ENCODE measurements at regions not wholly inside any gene's neighbourhood (a gene's known extent, or its start where the extent isn't known, plus 50 kb on each side); places are given as distances from the start of the nearest gene placed in this dataset.

DNA sequence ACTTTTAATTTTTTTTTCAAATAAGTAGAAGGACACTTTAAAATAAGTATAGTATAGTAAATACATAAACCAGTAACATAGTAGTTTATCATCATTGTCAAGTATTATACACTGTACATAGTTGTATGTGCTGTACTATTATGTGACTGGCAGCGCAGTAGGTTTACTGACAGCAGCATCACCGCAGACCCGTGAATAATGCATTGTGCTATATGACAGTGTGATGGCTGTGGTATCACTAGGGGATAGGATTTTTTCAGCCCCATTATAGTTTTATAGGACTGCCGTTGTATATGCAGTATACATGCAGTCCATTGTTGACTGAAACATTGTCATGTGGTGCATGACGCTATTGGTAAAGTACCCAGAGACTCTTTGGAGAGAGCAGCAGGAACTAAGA, 306.5 kb downstream of the SQOR start (continued):
- TF ChIP-seq PRDM15 (CRISPR knock-in tag; IDR thresholded peaks at IDR 0.05) = no peak
- TF ChIP-seq MXI1 (IDR thresholded peaks at IDR 0.05; ENCODE audit: low read depth, low read length) = no peak
- TF ChIP-seq CEBPB (IDR thresholded peaks at IDR 0.05; ENCODE audit: borderline replicate concordance in 1 of 2, low read depth in 2 of 2, low read length in 2 of 2) = no peak

DNA sequence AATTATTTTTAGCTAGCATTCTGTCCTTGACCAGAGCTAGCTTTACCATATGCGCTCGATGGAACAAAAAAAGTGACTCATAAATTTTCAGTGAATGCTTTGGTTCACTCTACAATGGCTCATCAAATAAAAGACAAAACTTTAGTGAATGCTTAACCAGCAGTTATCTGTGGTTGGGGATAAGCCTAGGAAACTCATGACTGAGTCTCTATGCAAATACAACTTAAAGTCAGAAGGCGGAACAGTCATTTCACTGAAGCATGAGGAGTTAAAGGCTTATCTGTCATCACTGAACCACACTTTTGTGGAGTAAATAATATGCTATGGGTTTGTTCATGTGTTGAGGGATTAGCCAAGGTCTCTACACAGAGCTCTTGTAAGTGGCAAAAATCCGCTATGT, 308.4 kb downstream of the SQOR start:
- no peaks in the 10 kb centered on the region for H4K20me1 ChIP-seq (ENCODE audit: control insufficient read depth, insufficient read depth)
- POLR2A ChIA-PET = no interaction called here
- no peak overlapping the region for H3K4me3 ChIP-seq
- no peak overlapping the region for H3K27ac ChIP-seq (ENCODE audit: control insufficient read depth, insufficient read depth)
- CTCF ChIA-PET = no interaction called here
- H3K79me2 ChIP-seq (ENCODE audit: control insufficient read depth, insufficient read depth, low read length) = no peaks in the 10 kb centered on the region
- no peak for ATAC-seq
- RAD21 ChIA-PET (ENCODE audit: unreplicated experiment) = no interaction called here
- no peaks in the 10 kb centered on the region for H3K9me3 ChIP-seq (replicated peaks; ENCODE audit: control insufficient read depth, insufficient read depth, low read length)
- no peak for DNase-seq (ENCODE audit: low read depth, low spot score)
- intact Hi-C loops (cut with micrococcal nuclease; ENCODE audit: unreplicated experiment) = no loop called here
- H3K36me3 ChIP-seq (ENCODE audit: control insufficient read depth in 2 of 2, insufficient read depth in 2 of 2, low read length in 1 of 2) = no peaks in the 10 kb centered on the region
- H3K27me3 ChIP-seq (replicated peaks in 1 of 2; ENCODE audit: control insufficient read depth in 2 of 2, insufficient read depth in 2 of 2, low read length in 1 of 2) = no peaks in the 10 kb centered on the region
- no peak overlapping the region for H2AFZ ChIP-seq (ENCODE audit: control insufficient read depth, low read depth, low read length)
- no peaks in the 10 kb centered on the region for H3K4me1 ChIP-seq (ENCODE audit: control insufficient read depth, insufficient read depth, low read length)
- WGBS (ENCODE audit: insufficient coverage, insufficient replicate concordance, low lambda C conversion rate, missing lambda C conversion rate) = 1% methylated on average over 4 of the region's 4 CpGs
- no peak overlapping the region for H3K4me2 ChIP-seq (ENCODE audit: control insufficient read depth, insufficient read depth)
- no peak for TF ChIP-seq RUNX3 (IDR thresholded peaks at IDR 0.05; ENCODE audit: low read length)
- TF ChIP-seq PBX3 (IDR thresholded peaks at IDR 0.05; ENCODE audit: insufficient replicate concordance, low read depth, low read length) = no peak
- TF ChIP-seq NBN (IDR thresholded peaks at IDR 0.05) = no peak
- TF ChIP-seq CBX3 (IDR thresholded peaks at IDR 0.05; ENCODE audit: borderline replicate concordance, low read depth) = no peak
- no peak for TF ChIP-seq YY1 (IDR thresholded peaks at IDR 0.05; ENCODE audit: low read depth, low read length)
- TF ChIP-seq ZNF384 (IDR thresholded peaks at IDR 0.05; ENCODE audit: borderline replicate concordance, low read depth, low read length) = no peak
- no peak for TF ChIP-seq CREM (IDR thresholded peaks at IDR 0.05; ENCODE audit: low read depth)
- SMC1A ChIA-PET (ENCODE audit: uncharacterized antibody, unreplicated experiment) = no interaction called here
- no TSS peak for BruUV-seq (replicated peaks)
- H3K9ac ChIP-seq (ENCODE audit: control insufficient read depth, insufficient read depth, low read length) = no peak overlapping the region
- no peak for FAIRE-seq
- in situ Hi-C loops (cut with MboI) = no loop called here

Measured in GM12878 (cell line).